Neural cell (in vitro differentiated cells): ENCODE measurements at regions not wholly inside any gene's neighbourhood (a gene's known extent, or its start where the extent isn't known, plus 50 kb on each side); places are given as distances from the start of the nearest gene placed in this dataset.

Source experiments
- EP300 ChIP-seq: fragments of 450-650 bp; conservative IDR thresholded peaks from 2 replicates; pipeline ENCODE4 v1.6.1; 2014; ENCODE audit warnings: antibody characterized with exemption, mild to moderate bottlenecking, moderate library complexity; ENCODE audit not compliant: poor library complexity, severe bottlenecking
- EZH2 ChIP-seq: fragments of 200-600, 300-800 bp; shearing (Covaris generic), sonication (generic); IDR thresholded peaks from 2 replicates; pipeline ENCODE4 v1.6.1; 2014; ENCODE audit warnings: antibody characterized with exemption, low read length, borderline replicate concordance, mild to moderate bottlenecking; ENCODE audit not compliant: insufficient read depth, poor library complexity, severe bottlenecking
- MXI1 ChIP-seq: fragments of 450-650 bp; conservative IDR thresholded peaks from 2 replicates; pipeline ENCODE4 v1.6.1; 2014; ENCODE audit warnings: antibody characterized with exemption, mild to moderate bottlenecking; ENCODE audit not compliant: poor library complexity, severe bottlenecking
- POLR2AphosphoS5 ChIP-seq: IDR thresholded peaks from 2 replicates; pipeline ENCODE4 v1.6.1; 2012
- RAD21 ChIP-seq: fragments of 450-650 bp; conservative IDR thresholded peaks from 2 replicates; pipeline ENCODE4 v1.6.1; 2014; ENCODE audit warnings: antibody characterized with exemption, mild to moderate bottlenecking, moderate library complexity
- SMC3 ChIP-seq: fragments of 450-650 bp; conservative IDR thresholded peaks from 2 replicates; pipeline ENCODE4 v1.6.1; 2014; ENCODE audit warnings: antibody characterized with exemption, mild to moderate bottlenecking, moderate library complexity; ENCODE audit not compliant: poor library complexity
- TAF1 ChIP-seq: IDR thresholded peaks from 2 replicates; pipeline ENCODE4 v1.6.1; 2012; ENCODE audit warnings: low read depth
- TF ChIP-seq, protein P1 (sequence below): fragments of 450-650 bp; IDR thresholded peaks from 2 replicates; pipeline ENCODE4 v1.5.1; 2014; ENCODE audit warnings: antibody characterized with exemption, mild to moderate bottlenecking, moderate library complexity; ENCODE audit not compliant: poor library complexity, severe bottlenecking
- TF ChIP-seq, protein P2 (sequence below): IDR thresholded peaks from 2 replicates; pipeline ENCODE4 v1.6.1; 2012; ENCODE audit warnings: borderline replicate concordance

GRCh38 chr10:101287997-101288635 lies 58.9 kb upstream of the LBX1 start:
- TF ChIP-seq SMC3 = peak; percentile 70
- TF ChIP-seq, protein P1, sequence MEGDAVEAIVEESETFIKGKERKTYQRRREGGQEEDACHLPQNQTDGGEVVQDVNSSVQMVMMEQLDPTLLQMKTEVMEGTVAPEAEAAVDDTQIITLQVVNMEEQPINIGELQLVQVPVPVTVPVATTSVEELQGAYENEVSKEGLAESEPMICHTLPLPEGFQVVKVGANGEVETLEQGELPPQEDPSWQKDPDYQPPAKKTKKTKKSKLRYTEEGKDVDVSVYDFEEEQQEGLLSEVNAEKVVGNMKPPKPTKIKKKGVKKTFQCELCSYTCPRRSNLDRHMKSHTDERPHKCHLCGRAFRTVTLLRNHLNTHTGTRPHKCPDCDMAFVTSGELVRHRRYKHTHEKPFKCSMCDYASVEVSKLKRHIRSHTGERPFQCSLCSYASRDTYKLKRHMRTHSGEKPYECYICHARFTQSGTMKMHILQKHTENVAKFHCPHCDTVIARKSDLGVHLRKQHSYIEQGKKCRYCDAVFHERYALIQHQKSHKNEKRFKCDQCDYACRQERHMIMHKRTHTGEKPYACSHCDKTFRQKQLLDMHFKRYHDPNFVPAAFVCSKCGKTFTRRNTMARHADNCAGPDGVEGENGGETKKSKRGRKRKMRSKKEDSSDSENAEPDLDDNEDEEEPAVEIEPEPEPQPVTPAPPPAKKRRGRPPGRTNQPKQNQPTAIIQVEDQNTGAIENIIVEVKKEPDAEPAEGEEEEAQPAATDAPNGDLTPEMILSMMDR = peak; percentile 59
- TF ChIP-seq EZH2 = no peak
- no peak for TF ChIP-seq TAF1
- TF ChIP-seq, protein P2, sequence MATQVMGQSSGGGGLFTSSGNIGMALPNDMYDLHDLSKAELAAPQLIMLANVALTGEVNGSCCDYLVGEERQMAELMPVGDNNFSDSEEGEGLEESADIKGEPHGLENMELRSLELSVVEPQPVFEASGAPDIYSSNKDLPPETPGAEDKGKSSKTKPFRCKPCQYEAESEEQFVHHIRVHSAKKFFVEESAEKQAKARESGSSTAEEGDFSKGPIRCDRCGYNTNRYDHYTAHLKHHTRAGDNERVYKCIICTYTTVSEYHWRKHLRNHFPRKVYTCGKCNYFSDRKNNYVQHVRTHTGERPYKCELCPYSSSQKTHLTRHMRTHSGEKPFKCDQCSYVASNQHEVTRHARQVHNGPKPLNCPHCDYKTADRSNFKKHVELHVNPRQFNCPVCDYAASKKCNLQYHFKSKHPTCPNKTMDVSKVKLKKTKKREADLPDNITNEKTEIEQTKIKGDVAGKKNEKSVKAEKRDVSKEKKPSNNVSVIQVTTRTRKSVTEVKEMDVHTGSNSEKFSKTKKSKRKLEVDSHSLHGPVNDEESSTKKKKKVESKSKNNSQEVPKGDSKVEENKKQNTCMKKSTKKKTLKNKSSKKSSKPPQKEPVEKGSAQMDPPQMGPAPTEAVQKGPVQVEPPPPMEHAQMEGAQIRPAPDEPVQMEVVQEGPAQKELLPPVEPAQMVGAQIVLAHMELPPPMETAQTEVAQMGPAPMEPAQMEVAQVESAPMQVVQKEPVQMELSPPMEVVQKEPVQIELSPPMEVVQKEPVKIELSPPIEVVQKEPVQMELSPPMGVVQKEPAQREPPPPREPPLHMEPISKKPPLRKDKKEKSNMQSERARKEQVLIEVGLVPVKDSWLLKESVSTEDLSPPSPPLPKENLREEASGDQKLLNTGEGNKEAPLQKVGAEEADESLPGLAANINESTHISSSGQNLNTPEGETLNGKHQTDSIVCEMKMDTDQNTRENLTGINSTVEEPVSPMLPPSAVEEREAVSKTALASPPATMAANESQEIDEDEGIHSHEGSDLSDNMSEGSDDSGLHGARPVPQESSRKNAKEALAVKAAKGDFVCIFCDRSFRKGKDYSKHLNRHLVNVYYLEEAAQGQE = no peak
- TF ChIP-seq POLR2AphosphoS5 = no peak
- no peak for TF ChIP-seq MXI1
- TF ChIP-seq EP300 = no peak
- TF ChIP-seq RAD21 = peak; percentile 67
